ENCODE measurements at regions not wholly inside any gene's neighbourhood (a gene's known extent, or its start where the extent isn't known, plus 50 kb on each side); places are given as distances from the start of the nearest gene placed in this dataset.

- TF ChIP-seq, protein P1, sequence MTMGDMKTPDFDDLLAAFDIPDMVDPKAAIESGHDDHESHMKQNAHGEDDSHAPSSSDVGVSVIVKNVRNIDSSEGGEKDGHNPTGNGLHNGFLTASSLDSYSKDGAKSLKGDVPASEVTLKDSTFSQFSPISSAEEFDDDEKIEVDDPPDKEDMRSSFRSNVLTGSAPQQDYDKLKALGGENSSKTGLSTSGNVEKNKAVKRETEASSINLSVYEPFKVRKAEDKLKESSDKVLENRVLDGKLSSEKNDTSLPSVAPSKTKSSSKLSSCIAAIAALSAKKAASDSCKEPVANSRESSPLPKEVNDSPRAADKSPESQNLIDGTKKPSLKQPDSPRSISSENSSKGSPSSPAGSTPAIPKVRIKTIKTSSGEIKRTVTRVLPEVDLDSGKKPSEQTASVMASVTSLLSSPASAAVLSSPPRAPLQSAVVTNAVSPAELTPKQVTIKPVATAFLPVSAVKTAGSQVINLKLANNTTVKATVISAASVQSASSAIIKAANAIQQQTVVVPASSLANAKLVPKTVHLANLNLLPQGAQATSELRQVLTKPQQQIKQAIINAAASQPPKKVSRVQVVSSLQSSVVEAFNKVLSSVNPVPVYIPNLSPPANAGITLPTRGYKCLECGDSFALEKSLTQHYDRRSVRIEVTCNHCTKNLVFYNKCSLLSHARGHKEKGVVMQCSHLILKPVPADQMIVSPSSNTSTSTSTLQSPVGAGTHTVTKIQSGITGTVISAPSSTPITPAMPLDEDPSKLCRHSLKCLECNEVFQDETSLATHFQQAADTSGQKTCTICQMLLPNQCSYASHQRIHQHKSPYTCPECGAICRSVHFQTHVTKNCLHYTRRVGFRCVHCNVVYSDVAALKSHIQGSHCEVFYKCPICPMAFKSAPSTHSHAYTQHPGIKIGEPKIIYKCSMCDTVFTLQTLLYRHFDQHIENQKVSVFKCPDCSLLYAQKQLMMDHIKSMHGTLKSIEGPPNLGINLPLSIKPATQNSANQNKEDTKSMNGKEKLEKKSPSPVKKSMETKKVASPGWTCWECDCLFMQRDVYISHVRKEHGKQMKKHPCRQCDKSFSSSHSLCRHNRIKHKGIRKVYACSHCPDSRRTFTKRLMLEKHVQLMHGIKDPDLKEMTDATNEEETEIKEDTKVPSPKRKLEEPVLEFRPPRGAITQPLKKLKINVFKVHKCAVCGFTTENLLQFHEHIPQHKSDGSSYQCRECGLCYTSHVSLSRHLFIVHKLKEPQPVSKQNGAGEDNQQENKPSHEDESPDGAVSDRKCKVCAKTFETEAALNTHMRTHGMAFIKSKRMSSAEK (CRISPR knock-in tag; IDR thresholded peaks at IDR 0.05; ENCODE audit: borderline replicate concordance), result no peak
- TF ChIP-seq TP53 (CRISPR knock-in tag; IDR thresholded peaks at IDR 0.05) (no peak), PREB (CRISPR knock-in tag; IDR thresholded peaks at IDR 0.05; ENCODE audit: borderline replicate concordance) (no peak), ZNF263 (CRISPR knock-in tag; IDR thresholded peaks at IDR 0.05; ENCODE audit: low read depth) (no peak), IRF2 (CRISPR knock-in tag; IDR thresholded peaks at IDR 0.05; ENCODE audit: borderline replicate concordance, low read depth) (no peak), AFF4 (CRISPR knock-in tag; IDR thresholded peaks at IDR 0.05; ENCODE audit: borderline replicate concordance) (no peak), ELF4 (CRISPR knock-in tag; IDR thresholded peaks at IDR 0.05; ENCODE audit: low read depth) (no peak), ZNF138 (CRISPR knock-in tag; conservative IDR thresholded peaks at IDR 0.05) (no peak), STAT6 (CRISPR knock-in tag; conservative IDR thresholded peaks at IDR 0.05; ENCODE audit: low read depth) (no peak), ZNF317 (CRISPR knock-in tag; IDR thresholded peaks at IDR 0.05; ENCODE audit: borderline replicate concordance, low read depth) (no peak), USF1 (CRISPR knock-in tag; IDR thresholded peaks at IDR 0.05) (no peak), ZBTB21 (CRISPR knock-in tag; IDR thresholded peaks at IDR 0.05; ENCODE audit: borderline replicate concordance) (no peak), FOXK1 (CRISPR knock-in tag; IDR thresholded peaks at IDR 0.05) (no peak), GRHL2 (CRISPR knock-in tag; IDR thresholded peaks at IDR 0.05; ENCODE audit: insufficient replicate concordance, severe bottlenecking) (no peak)
- CTCF ChIA-PET, result interaction anchor here (0.9 to 1.0 kb wide), 2 partner anchors 68 to 307 kb away, joined by 3 read pairs; no protein-coding TSS in a partner anchor
- H3K9me3 Mint-ChIP-seq, result no peaks in the 10 kb centered on the region
- peaks cover 12% of the 10 kb centered on the region for H3K27me3 Mint-ChIP-seq (ENCODE audit: low read depth)
- peaks cover 20% of the 10 kb centered on the region for H3K4me1 Mint-ChIP-seq
- no peaks in the 10 kb centered on the region for H3K36me3 Mint-ChIP-seq
- POLR2A ChIA-PET, result no interaction called here
- no peak overlapping the region for H3K27ac Mint-ChIP-seq
- H3K4me3 Mint-ChIP-seq, result no peak overlapping the region
- DNase-seq (ENCODE audit: low spot score) (no peak), ATAC-seq (no peak)
Measured at GRCh38 chr20:22384978-22385377, 199.4 kb downstream of the FOXA2 start.
